ENCODE measurements at regions not wholly inside any gene's neighbourhood (a gene's known extent, or its start where the extent isn't known, plus 50 kb on each side); places are given as distances from the start of the nearest gene placed in this dataset.

GRCh38 chr16:13781169-13781564 lies 138.8 kb upstream of the ERCC4 start:
- TF ChIP-seq CTCF (IDR thresholded peaks at IDR 0.05) = no peak
- TF ChIP-seq POLR2A (IDR thresholded peaks at IDR 0.05) = no peak
- TF ChIP-seq EP300 (IDR thresholded peaks at IDR 0.05) = no peak
- no peak for TF ChIP-seq POLR2AphosphoS5 (IDR thresholded peaks at IDR 0.05)

Measured in stomach (tissue), 4 donors.